ENCODE measurements at regions not wholly inside any gene's neighbourhood (a gene's known extent, or its start where the extent isn't known, plus 50 kb on each side); places are given as distances from the start of the nearest gene placed in this dataset.
A peak's percentile ranks its signal among the peaks of the same experiment; 100 is the strongest.
"Not testable (repeated sequence)": the region's sequence is repeated elsewhere in the genome, so short reads cannot be mapped to it uniquely, and the experiment has no call there.

- DNase-seq (ENCODE audit: low read depth) = no peak
- in situ Hi-C loops (cut with HindIII; ENCODE audit: low pct_unique_long_range_greater_than_20kb, low sequenced_read_pairs) = no loop called here
These were observed 283.8 kb upstream of the NR2F2 start for GRCh38 chr15:96046620-96047240.

GRCh38 chr15:96047255-96047931 is 283.1 kb upstream of the NR2F2 start:
- DNase-seq (ENCODE audit: low read depth) = no peak
- in situ Hi-C loops (cut with HindIII; ENCODE audit: low pct_unique_long_range_greater_than_20kb, low sequenced_read_pairs) = no loop called here

GRCh38 chr15:96049323-96049722 is 281.2 kb upstream of the NR2F2 start:
- in situ Hi-C loops (cut with HindIII; ENCODE audit: low pct_unique_long_range_greater_than_20kb, low sequenced_read_pairs) = no loop called here
- DNase-seq (ENCODE audit: low read depth) = no peak

- in situ Hi-C loops (cut with HindIII; ENCODE audit: low pct_unique_long_range_greater_than_20kb, low sequenced_read_pairs) = no loop called here
- DNase-seq (ENCODE audit: low read depth) = no peak
These were observed 280.7 kb upstream of the NR2F2 start for GRCh38 chr15:96049766-96050165.

DNA sequence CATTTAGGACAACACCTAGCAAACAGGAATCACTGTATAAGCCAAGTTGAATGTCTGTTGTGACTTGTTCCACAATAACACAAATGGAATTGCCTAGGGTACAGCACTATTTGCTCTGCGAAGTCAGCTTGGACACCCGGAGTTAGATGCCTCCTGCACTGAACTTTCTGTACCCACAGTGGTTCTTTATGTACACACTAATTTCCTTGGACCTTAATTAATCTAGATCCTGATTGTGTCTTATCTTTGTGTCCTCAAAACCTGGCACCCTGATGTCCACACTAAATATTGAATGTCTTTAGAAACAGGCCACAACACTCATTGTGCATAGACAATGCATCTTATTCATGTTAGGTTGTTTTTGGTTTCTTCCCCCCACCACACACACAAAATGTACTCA is 278.9 kb upstream of the NR2F2 start:
- in situ Hi-C loops (cut with HindIII; ENCODE audit: low pct_unique_long_range_greater_than_20kb, low sequenced_read_pairs) = no loop called here
- DNase-seq (ENCODE audit: low read depth) = no peak

DNA sequence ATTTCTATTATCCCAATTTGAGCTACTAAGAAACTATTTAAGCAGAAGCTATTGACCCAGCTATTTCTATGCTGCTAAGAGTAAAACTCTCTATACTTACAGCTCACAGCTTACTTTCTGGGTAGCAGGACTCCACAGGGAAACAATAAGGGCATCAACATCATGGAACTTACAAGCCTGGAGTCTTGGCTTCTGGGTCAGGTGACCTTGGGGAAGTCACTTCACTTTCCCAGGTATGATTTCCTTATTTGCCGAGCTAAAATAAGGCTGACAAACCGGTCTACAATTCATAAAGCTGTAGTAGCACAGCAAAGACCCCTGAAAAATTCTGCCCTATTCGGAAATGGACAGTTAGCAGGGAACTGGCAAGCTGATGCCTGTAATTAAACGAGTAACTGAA is 278.3 kb upstream of the NR2F2 start:
- DNase-seq (ENCODE audit: low read depth) = no peak
- in situ Hi-C loops (cut with HindIII; ENCODE audit: low pct_unique_long_range_greater_than_20kb, low sequenced_read_pairs) = no loop called here

- in situ Hi-C loops (cut with HindIII; ENCODE audit: low pct_unique_long_range_greater_than_20kb, low sequenced_read_pairs) = no loop called here
- DNase-seq (ENCODE audit: low read depth) = no peak
These were observed 277.9 kb upstream of the NR2F2 start for GRCh38 chr15:96052572-96053030.

GRCh38 chr15:96053031-96053780 is 277.3 kb upstream of the NR2F2 start:
- DNase-seq (ENCODE audit: low read depth) = peak; percentile 56
- in situ Hi-C loops (cut with HindIII; ENCODE audit: low pct_unique_long_range_greater_than_20kb, low sequenced_read_pairs) = no loop called here

DNA sequence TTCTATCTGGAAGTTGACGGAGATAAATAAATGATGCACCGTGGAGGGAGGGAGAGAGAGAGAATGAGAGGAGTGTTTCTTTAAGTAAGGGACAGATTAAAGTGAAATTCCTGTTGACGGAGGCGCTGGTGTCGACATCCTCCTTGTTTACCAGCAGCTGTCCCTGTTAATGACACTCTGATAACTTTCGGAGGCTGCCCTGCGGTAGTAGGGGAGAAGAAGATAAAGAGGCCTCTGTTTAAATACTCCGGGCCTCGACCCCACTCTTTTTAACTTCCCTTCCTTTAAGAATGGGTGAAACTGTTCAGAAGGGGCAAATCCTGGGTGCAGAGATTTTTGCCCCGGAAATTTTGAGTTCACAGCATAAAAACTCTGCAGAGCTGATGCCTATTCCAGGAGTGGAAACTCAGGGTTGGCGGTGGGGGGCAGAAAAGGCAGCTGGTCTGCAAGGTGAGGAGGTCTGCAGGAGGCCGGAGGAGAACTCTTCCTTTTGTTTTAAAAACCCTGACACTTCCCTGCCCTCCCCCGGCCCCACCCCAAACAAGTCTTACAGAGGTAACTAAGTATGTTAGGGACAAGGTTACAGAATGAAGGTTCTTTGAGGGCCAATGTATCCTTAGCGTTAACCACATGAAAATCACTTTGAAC is 276.6 kb upstream of the NR2F2 start:
- no peak for DNase-seq (ENCODE audit: low read depth)
- in situ Hi-C loops (cut with HindIII; ENCODE audit: low pct_unique_long_range_greater_than_20kb, low sequenced_read_pairs) = no loop called here

- DNase-seq (ENCODE audit: low read depth) = no peak
- in situ Hi-C loops (cut with HindIII; ENCODE audit: low pct_unique_long_range_greater_than_20kb, low sequenced_read_pairs) = no loop called here
These were observed 275.9 kb upstream of the NR2F2 start for GRCh38 chr15:96054621-96055020.

- DNase-seq (ENCODE audit: low read depth) = no peak
- in situ Hi-C loops (cut with HindIII; ENCODE audit: low pct_unique_long_range_greater_than_20kb, low sequenced_read_pairs) = no loop called here
These were observed 272.2 kb upstream of the NR2F2 start for GRCh38 chr15:96058103-96058851.

DNA sequence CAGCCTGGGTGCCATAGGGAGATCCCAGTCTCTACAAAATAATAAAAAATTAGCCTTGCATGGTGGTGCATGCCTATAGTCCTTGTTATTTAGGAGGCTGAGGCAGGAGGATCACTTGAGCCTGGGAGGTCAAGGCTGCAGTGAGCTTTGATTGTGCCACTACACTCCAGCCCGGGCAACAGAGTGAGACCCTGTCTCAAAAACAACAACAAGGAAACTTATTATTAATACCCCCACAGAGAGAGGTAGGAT is 271.7 kb upstream of the NR2F2 start:
- DNase-seq (ENCODE audit: low read depth); in situ Hi-C loops (cut with HindIII; ENCODE audit: low pct_unique_long_range_greater_than_20kb, low sequenced_read_pairs): not testable (repeated sequence)

DNA sequence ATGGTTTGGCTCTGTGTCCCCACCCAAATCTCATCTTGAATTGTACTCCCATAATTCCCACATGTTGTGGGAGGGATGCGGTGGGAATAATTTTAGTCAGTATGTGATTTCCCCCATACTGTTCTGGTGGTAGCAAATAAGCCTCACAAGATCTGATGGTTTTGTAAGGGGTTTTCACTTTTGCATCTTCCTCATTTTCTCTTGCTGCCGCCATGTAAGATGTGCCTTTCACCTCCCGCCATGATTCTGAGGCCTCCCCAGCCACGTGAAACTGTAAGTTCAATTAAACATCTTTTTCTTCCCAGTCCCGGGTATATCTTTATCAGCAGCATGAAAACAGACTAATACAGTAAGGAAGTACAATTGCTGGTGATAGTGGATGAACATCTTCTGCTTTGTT is 269.9 kb upstream of the NR2F2 start:
- DNase-seq (ENCODE audit: low read depth); in situ Hi-C loops (cut with HindIII; ENCODE audit: low pct_unique_long_range_greater_than_20kb, low sequenced_read_pairs): not testable (repeated sequence)

GRCh38 chr15:96064351-96064756 is 266.1 kb upstream of the NR2F2 start:
- DNase-seq (ENCODE audit: low read depth) = peak; percentile 39
- in situ Hi-C loops (cut with HindIII; ENCODE audit: low pct_unique_long_range_greater_than_20kb, low sequenced_read_pairs) = no loop called here

GRCh38 chr15:96066126-96066525 is 264.4 kb upstream of the NR2F2 start:
- no peak for DNase-seq (ENCODE audit: low read depth)
- in situ Hi-C loops (cut with HindIII; ENCODE audit: low pct_unique_long_range_greater_than_20kb, low sequenced_read_pairs) = no loop called here

DNA sequence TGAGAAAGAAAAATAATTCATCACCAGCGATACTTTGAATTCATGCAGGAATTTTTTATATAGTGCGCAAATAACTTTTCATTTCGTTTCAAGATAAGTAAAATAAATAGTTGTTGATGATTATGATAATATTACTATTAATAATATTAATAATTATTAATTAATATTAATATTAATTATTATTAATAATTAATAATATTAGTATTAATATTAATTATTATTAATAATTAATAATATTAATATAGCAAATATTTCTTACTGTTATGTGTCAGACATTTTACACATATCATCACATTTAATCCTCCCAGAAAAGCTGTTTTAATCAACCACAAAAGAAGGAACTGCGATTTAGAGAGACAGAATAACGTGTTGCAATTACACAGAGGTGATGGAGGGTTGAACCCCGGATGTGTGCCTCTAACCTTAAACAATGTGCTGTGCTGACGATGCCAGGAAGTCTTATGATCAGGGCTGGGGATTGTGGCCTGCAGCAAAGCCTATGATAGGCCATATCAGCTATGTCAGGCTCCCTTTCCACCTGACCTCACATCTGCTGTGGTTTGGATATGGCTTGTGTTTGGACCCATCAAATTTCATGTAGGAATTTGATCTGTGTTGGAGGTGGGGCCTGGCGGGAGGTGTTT is 263.5 kb upstream of the NR2F2 start:
- peak; percentile 48 for DNase-seq (ENCODE audit: low read depth)
- in situ Hi-C loops (cut with HindIII; ENCODE audit: low pct_unique_long_range_greater_than_20kb, low sequenced_read_pairs) = no loop called here

DNA sequence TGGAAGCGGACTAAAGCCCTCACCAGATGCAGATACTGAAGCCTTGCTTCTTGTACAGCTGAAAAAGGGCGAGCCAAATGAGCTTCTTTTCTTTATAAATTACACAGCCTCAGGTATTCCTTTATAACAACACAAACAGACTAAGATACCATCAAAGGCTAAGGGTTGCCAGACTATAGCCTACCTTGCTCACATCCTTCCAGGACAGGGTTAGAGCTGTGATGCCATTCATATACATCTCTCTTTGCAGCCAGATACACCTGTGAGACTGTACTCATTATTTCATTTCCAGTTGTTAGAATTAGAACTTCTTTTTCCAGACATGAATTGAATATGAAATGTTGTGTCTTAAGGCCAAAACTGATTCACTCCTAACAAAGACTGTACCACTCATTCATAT is 262.8 kb upstream of the NR2F2 start:
- DNase-seq (ENCODE audit: low read depth) = no peak
- in situ Hi-C loops (cut with HindIII; ENCODE audit: low pct_unique_long_range_greater_than_20kb, low sequenced_read_pairs) = no loop called here

GRCh38 chr15:96068897-96069296 is 261.6 kb upstream of the NR2F2 start:
- in situ Hi-C loops (cut with HindIII; ENCODE audit: low pct_unique_long_range_greater_than_20kb, low sequenced_read_pairs) = no loop called here
- no peak for DNase-seq (ENCODE audit: low read depth)

All from Caki2 (cell line).